KMS-11 (cell line): ENCODE measurements at regions not wholly inside any gene's neighbourhood (a gene's known extent, or its start where the extent isn't known, plus 50 kb on each side); places are given as distances from the start of the nearest gene placed in this dataset.

Source experiments
- H2AFZ ChIP-seq: fragments of 200-600 bp; sonication (generic); 2 replicates; pipeline ENCODE4 v1.6.1; 2016; ENCODE audit warnings: antibody characterized with exemption, mixed run types, low read depth
- H3K27ac ChIP-seq: fragments of 200-600 bp; sonication (generic); 2 replicates; pipeline ENCODE4 v1.6.1; 2016; ENCODE audit warnings: mild to moderate bottlenecking, mixed run types
- H3K27me3 ChIP-seq: fragments of 200-600 bp; sonication (generic); 2 replicates; pipeline ENCODE4 v1.6.1; 2017; ENCODE audit warnings: mild to moderate bottlenecking, low read depth, mixed run types, moderate library complexity; ENCODE audit not compliant: insufficient read depth
- H3K36me3 ChIP-seq: fragments of 200-600 bp; sonication (generic); 2 replicates; pipeline ENCODE4 v1.6.1; 2017; ENCODE audit warnings: mild to moderate bottlenecking, mixed run types; ENCODE audit not compliant: insufficient read depth
- H3K4me1 ChIP-seq: fragments of 200-600 bp; sonication (generic); 2 replicates; pipeline ENCODE4 v1.6.1; 2016; ENCODE audit warnings: mild to moderate bottlenecking, low read depth, mixed run types; ENCODE audit not compliant: poor library complexity, severe bottlenecking
- H3K4me2 ChIP-seq: fragments of 200-600 bp; sonication (generic); 2 replicates; pipeline ENCODE4 v1.7.0; 2016; ENCODE audit warnings: mild to moderate bottlenecking, mixed run types
- H3K4me3 ChIP-seq: fragments of 200-600 bp; sonication (generic); IDR thresholded peaks from 2 replicates; pipeline ENCODE4 v1.6.1; 2017; ENCODE audit warnings: low read depth, low read length, mixed read lengths; ENCODE audit not compliant: insufficient read depth
- H3K79me2 ChIP-seq: fragments of 200-600 bp; sonication (generic); 2 replicates; pipeline ENCODE4 v1.6.1; 2016; ENCODE audit warnings: low read depth, mixed run types; ENCODE audit not compliant: insufficient read depth
- H3K9ac ChIP-seq: fragments of 200-600 bp; sonication (generic); 2 replicates; pipeline ENCODE4 v1.6.1; 2016; ENCODE audit warnings: mild to moderate bottlenecking, mixed run types
- H4K20me1 ChIP-seq: fragments of 200-600 bp; sonication (generic); 2 replicates; pipeline ENCODE4 v1.6.1; 2016; ENCODE audit warnings: mild to moderate bottlenecking, mixed run types; ENCODE audit not compliant: insufficient read depth
- TF ChIP-seq, protein P1 (sequence below): fragments of 200-600 bp; sonication (generic); conservative IDR thresholded peaks from 2 replicates; pipeline ENCODE4 v1.6.1; 2017; ENCODE audit warnings: low read depth, mild to moderate bottlenecking, antibody characterized with exemption, low read length, moderate library complexity, mixed read lengths

DNA sequence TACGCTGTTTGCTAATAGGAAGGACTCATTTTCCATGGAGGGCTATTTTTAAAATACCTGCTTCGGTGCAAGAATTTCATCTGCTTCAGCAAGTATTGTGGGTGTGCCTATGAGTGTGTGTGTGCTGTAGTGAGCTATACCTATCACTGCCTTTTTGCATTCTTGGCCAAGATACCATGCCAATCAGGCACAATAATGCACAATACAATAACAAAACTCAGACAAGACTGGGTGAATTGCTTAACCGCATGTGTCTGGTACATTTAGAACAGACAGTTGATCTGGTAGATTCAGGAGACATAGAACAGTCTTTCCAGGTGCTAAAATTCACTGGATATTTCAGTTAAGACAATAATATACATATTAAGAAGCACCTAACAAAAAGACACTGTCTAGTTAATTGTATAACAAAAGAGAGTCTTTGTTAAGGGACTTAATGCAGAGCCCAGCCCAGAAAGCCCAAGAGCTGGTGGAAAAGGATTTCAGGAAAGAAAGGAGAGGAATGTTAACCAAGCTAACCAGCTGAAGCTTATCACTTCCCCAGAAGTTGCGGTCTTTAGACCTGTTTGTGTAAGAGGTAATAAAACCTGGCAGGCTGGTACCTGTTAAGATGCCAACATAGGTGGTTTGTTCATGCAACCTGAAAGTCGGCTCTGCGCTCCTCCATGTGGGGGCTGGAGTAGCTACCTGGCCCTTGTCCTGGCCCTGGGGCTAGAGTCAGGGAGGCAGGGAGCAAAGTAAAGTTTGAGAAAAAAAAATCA is 153.3 kb upstream of the RBMS1 start:
- H4K20me1 ChIP-seq, result no peaks in the 10 kb centered on the region
- no peak overlapping the region for H3K27ac ChIP-seq
- H3K9ac ChIP-seq, result no peak overlapping the region
- no peaks in the 10 kb centered on the region for H3K27me3 ChIP-seq
- no peaks in the 10 kb centered on the region for H3K4me1 ChIP-seq
- no peaks in the 10 kb centered on the region for H3K79me2 ChIP-seq
- no peaks in the 10 kb centered on the region for H3K36me3 ChIP-seq
- H3K4me2 ChIP-seq, result no peak overlapping the region
- no peak overlapping the region for H2AFZ ChIP-seq
- TF ChIP-seq, protein P1, sequence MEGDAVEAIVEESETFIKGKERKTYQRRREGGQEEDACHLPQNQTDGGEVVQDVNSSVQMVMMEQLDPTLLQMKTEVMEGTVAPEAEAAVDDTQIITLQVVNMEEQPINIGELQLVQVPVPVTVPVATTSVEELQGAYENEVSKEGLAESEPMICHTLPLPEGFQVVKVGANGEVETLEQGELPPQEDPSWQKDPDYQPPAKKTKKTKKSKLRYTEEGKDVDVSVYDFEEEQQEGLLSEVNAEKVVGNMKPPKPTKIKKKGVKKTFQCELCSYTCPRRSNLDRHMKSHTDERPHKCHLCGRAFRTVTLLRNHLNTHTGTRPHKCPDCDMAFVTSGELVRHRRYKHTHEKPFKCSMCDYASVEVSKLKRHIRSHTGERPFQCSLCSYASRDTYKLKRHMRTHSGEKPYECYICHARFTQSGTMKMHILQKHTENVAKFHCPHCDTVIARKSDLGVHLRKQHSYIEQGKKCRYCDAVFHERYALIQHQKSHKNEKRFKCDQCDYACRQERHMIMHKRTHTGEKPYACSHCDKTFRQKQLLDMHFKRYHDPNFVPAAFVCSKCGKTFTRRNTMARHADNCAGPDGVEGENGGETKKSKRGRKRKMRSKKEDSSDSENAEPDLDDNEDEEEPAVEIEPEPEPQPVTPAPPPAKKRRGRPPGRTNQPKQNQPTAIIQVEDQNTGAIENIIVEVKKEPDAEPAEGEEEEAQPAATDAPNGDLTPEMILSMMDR, result no peak
- H3K4me3 ChIP-seq, result no peak overlapping the region

DNA sequence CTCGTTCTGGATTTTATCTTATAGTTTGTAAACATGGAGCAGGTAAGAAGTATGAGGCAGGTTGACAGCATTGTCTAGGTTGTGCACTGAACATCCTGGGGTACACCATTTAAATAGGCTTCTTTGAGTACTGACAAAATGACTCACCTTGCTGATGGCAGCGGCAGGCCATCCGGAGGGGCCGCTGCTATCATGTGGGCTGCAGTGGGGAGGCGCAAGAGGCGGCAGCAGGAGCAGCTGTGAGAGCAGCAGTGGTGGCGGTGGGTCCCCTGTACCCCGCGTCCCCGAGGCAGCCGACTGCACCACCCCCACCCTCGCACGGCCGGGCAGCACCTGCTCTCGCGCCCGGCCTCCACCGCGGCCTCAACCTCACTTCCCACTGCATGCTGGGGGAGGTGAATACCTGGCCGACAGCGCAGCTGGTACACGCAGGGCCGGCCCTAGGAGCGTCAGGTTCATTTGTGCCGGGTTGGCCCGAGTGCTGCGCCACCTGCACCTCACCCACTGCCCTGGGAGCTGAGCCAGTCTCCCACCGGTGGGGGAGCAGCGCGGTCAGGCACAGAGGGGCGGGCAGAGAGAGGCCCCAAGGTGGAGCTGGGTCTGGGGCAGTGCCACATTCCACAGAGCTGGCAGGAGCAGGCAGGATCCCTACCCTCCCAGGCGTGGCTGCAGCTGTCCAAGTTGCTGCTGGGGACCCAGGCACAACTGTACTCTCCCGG is 154.5 kb upstream of the RBMS1 start:
- no peak overlapping the region for H3K27ac ChIP-seq
- no peaks in the 10 kb centered on the region for H4K20me1 ChIP-seq
- H3K27me3 ChIP-seq, result no peaks in the 10 kb centered on the region

DNA sequence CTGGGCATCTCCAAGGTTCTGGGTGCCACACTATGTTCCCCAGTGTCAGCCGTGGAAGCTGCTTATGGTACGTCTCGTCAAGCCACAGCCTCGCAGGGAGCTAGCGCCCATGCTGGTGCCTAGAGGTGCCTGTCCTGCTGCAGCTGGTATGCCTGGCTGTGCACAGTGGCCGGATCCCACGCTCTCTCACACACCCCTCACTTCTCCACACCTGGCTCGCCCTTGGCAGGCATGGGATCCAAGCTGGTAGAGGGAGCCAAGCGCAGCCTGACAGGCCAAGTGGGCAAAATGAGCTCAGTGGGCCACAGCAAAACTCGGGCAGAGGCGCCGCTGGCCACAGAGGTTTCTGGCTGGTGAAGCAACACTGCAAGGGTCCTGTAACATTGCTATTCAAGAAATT is 156.1 kb upstream of the RBMS1 start:
- Histone ChIP-seq H4K20me1 (no peaks in the 10 kb centered on the region), H2AFZ (no peak overlapping the region), H3K9ac (no peak overlapping the region), H3K36me3 (no peaks in the 10 kb centered on the region), H3K27ac (no peak overlapping the region), H3K4me2 (no peak overlapping the region), H3K79me2 (no peaks in the 10 kb centered on the region), H3K4me1 (no peaks in the 10 kb centered on the region), H3K4me3 (no peak overlapping the region), H3K27me3 (no peaks in the 10 kb centered on the region)
- TF ChIP-seq, protein P1, result no peak

More for the DNA sequence above, 154.5 kb upstream of the RBMS1 start:
- Histone ChIP-seq H3K4me2 (no peak overlapping the region), H3K4me3 (no peak overlapping the region), H2AFZ (no peak overlapping the region), H3K36me3 (no peaks in the 10 kb centered on the region), H3K4me1 (no peaks in the 10 kb centered on the region), H3K9ac (no peak overlapping the region), H3K79me2 (no peaks in the 10 kb centered on the region)
- TF ChIP-seq, protein P1, result no peak

DNA sequence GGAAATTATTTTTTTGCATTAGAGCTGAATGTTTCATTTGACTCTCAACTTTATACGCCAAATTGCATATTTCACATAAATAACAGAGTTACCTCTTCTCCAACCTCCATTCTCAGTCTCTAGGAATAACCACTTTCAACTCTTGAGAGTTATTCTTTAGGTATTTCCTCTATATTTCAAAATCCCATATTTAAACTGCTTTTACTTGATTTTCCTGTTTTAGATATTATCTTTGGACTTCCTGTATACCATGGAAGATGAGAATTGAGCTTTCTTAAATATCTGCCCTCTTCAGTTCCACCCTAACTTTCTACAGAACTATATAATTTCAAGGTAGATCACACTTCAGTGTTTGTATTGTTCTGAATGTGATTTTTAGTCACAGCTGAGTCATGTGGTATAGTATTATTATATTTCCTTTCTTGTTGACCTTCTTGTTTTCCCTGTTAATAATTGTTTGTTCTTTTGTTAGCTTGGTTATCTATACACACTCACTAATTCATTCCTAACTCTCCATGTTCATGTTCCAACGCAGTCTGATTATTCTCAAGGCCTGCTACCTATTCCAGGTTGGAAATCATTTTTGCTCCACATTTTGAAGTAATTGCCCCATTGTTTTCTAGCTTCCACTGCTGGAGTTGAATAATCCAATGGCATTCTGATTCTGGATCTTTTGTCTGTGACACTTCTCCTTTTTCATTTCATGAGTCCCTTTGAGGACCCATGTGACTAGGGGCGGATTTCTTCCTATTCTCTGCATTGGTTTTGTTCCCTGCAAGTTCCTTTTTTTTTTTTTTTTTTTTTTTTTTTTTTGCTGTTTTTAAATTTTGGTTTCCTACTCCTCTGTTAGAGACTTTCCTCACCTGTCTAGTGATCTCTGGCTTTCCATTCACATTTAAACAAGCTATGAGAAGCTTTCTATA is 156.8 kb upstream of the RBMS1 start:
- Histone ChIP-seq H3K4me1 (no peaks in the 10 kb centered on the region), H3K4me2 (no peak overlapping the region), H3K27ac (no peak overlapping the region), H3K36me3 (no peaks in the 10 kb centered on the region), H3K27me3 (no peaks in the 10 kb centered on the region), H2AFZ (no peak overlapping the region), H3K79me2 (no peaks in the 10 kb centered on the region), H4K20me1 (no peaks in the 10 kb centered on the region), H3K9ac (no peak overlapping the region), H3K4me3 (no peak overlapping the region)
- TF ChIP-seq, protein P1, result no peak
